ENCODE measurements at regions not wholly inside any gene's neighbourhood (a gene's known extent, or its start where the extent isn't known, plus 50 kb on each side); places are given as distances from the start of the nearest gene placed in this dataset.

DNA sequence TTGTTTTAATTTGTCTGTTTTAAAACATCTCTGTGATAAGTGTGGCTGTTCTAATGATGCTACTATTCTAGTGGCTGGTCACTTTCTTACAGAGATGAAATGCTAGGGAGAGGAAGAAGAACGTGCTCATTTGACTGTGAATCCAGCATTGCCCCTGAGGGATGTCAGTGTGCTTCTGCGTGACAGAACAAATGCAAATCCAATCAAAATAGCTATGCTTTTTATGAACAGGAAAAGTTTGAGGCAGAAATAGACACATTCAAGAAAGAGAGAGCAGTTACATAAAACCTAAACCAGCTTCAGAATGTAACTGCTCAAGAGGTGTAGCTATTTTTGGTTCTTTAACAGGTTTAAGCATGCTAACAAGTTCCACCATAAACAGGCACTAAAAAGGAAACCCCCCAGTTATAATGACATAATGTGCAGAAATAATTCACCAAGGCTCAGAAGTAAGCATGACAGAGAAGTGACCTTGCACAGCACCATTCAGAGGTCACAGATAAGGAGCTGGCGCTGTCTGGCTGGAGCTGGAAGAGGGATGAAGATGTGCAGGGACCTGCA lies 385.3 kb downstream of the EPM2A start (continued):
- TF ChIP-seq, protein P1, sequence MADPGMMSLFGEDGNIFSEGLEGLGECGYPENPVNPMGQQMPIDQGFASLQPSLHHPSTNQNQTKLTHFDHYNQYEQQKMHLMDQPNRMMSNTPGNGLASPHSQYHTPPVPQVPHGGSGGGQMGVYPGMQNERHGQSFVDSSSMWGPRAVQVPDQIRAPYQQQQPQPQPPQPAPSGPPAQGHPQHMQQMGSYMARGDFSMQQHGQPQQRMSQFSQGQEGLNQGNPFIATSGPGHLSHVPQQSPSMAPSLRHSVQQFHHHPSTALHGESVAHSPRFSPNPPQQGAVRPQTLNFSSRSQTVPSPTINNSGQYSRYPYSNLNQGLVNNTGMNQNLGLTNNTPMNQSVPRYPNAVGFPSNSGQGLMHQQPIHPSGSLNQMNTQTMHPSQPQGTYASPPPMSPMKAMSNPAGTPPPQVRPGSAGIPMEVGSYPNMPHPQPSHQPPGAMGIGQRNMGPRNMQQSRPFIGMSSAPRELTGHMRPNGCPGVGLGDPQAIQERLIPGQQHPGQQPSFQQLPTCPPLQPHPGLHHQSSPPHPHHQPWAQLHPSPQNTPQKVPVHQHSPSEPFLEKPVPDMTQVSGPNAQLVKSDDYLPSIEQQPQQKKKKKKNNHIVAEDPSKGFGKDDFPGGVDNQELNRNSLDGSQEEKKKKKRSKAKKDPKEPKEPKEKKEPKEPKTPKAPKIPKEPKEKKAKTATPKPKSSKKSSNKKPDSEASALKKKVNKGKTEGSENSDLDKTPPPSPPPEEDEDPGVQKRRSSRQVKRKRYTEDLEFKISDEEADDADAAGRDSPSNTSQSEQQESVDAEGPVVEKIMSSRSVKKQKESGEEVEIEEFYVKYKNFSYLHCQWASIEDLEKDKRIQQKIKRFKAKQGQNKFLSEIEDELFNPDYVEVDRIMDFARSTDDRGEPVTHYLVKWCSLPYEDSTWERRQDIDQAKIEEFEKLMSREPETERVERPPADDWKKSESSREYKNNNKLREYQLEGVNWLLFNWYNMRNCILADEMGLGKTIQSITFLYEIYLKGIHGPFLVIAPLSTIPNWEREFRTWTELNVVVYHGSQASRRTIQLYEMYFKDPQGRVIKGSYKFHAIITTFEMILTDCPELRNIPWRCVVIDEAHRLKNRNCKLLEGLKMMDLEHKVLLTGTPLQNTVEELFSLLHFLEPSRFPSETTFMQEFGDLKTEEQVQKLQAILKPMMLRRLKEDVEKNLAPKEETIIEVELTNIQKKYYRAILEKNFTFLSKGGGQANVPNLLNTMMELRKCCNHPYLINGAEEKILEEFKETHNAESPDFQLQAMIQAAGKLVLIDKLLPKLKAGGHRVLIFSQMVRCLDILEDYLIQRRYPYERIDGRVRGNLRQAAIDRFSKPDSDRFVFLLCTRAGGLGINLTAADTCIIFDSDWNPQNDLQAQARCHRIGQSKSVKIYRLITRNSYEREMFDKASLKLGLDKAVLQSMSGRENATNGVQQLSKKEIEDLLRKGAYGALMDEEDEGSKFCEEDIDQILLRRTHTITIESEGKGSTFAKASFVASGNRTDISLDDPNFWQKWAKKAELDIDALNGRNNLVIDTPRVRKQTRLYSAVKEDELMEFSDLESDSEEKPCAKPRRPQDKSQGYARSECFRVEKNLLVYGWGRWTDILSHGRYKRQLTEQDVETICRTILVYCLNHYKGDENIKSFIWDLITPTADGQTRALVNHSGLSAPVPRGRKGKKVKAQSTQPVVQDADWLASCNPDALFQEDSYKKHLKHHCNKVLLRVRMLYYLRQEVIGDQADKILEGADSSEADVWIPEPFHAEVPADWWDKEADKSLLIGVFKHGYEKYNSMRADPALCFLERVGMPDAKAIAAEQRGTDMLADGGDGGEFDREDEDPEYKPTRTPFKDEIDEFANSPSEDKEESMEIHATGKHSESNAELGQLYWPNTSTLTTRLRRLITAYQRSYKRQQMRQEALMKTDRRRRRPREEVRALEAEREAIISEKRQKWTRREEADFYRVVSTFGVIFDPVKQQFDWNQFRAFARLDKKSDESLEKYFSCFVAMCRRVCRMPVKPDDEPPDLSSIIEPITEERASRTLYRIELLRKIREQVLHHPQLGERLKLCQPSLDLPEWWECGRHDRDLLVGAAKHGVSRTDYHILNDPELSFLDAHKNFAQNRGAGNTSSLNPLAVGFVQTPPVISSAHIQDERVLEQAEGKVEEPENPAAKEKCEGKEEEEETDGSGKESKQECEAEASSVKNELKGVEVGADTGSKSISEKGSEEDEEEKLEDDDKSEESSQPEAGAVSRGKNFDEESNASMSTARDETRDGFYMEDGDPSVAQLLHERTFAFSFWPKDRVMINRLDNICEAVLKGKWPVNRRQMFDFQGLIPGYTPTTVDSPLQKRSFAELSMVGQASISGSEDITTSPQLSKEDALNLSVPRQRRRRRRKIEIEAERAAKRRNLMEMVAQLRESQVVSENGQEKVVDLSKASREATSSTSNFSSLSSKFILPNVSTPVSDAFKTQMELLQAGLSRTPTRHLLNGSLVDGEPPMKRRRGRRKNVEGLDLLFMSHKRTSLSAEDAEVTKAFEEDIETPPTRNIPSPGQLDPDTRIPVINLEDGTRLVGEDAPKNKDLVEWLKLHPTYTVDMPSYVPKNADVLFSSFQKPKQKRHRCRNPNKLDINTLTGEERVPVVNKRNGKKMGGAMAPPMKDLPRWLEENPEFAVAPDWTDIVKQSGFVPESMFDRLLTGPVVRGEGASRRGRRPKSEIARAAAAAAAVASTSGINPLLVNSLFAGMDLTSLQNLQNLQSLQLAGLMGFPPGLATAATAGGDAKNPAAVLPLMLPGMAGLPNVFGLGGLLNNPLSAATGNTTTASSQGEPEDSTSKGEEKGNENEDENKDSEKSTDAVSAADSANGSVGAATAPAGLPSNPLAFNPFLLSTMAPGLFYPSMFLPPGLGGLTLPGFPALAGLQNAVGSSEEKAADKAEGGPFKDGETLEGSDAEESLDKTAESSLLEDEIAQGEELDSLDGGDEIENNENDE (IDR thresholded peaks at IDR 0.05; ENCODE audit: insufficient replicate concordance, low read length), result no peak

Measured in H1 (cell line).